HepG2 (cell line): ENCODE measurements at regions not wholly inside any gene's neighbourhood (a gene's known extent, or its start where the extent isn't known, plus 50 kb on each side); places are given as distances from the start of the nearest gene placed in this dataset.

Source experiments
- ATAC-seq: fragments of 200-7000 bp; cut with Tn5 transposase; 3 replicates; pipeline ENCODE4 v1.9.1; 2020; ENCODE audit warnings: mild to moderate bottlenecking, moderate library complexity
- BruUV-seq: library from RNA; stranded (reverse); fragments of 400-500 nt; replicated peaks from 2 replicates; lab custom pipeline; 2021; lab: Mats Ljungman, UMichigan
- CTCF ChIA-PET: fragments of 300-600 bp; formaldehyde crosslinking; extraction: SDS; loops from one replicate; lab custom pipeline; 2021; ENCODE audit warnings: low total read pairs, inconsistent platforms, low intra/inter-chr PET ratio; lab: Yijun Ruan, JAX
- POLR2A ChIA-PET: fragments of 350-600 bp; sonication (Branson Sonifier 250); formaldehyde crosslinking; loops from one replicate; lab custom pipeline; 2020; ENCODE audit warnings: antibody characterized with exemption, inconsistent platforms; lab: Yijun Ruan, JAX
- DNase-seq: peaks from one replicate; pipeline ENCODE4 v3.0.0-alpha.2; 2015; ENCODE audit warnings: low spot score
- FAIRE-seq: peaks from 3 replicates; lab custom pipeline; 2011; peaks lifted over from hg19 to GRCh38; lab: Jason Lieb, UNC
- H2AFZ ChIP-seq: one replicate; pipeline ENCODE4 v1.6.1; 2011; ENCODE audit warnings: low read length, inconsistent platforms
- H3K27ac ChIP-seq: fragments of 300-600 bp; 3 replicates; pipeline ENCODE4 v1.8.0; 2011; ENCODE audit warnings: mixed run types, mild to moderate bottlenecking, mixed read lengths, low read length, inconsistent platforms; ENCODE audit not compliant: insufficient read depth; ENCODE audit errors: extremely low read length
- H3K27me3 ChIP-seq, 2 experiments: fragments of 200-600 bp in 1 of 2; 2 replicates in 1 of 2; 3 replicates in 1 of 2; pipeline versions ENCODE4 v1.6.0 to v1.8.0; 2011; ENCODE audit warnings: low read length in 2 of 2, mild to moderate bottlenecking in 2 of 2, moderate library complexity in 2 of 2, inconsistent platforms in 1 of 2; ENCODE audit not compliant: insufficient read depth in 2 of 2, control insufficient read depth in 1 of 2
- H3K36me3 ChIP-seq, 2 experiments: fragments of 200-600 bp in 1 of 2; replicated peaks in 1 of 2; 2 replicates in 1 of 2; 3 replicates in 1 of 2; pipeline versions ENCODE4 v1.5.1 to v1.8.0; 2011; ENCODE audit warnings: low read length in 2 of 2, inconsistent platforms in 1 of 2; ENCODE audit not compliant: insufficient read depth in 2 of 2, control insufficient read depth in 1 of 2
- H3K4me1 ChIP-seq: 2 replicates; pipeline ENCODE4 v1.5.1; 2012; ENCODE audit warnings: low read length, inconsistent platforms; ENCODE audit not compliant: insufficient read depth
- H3K4me2 ChIP-seq: 2 replicates; pipeline ENCODE4 v1.6.0; 2011; ENCODE audit warnings: low read depth, low read length, inconsistent platforms
- H3K4me3 ChIP-seq, 3 experiments: fragments of 200-600 bp in 1 of 3; sonication (generic), shearing (Covaris generic) in 1 of 3; replicated peaks in 1 of 3; 2 replicates each; pipeline ENCODE4 v1.5.1; 2011 to 2016; ENCODE audit warnings: low read length in 3 of 3, inconsistent platforms in 2 of 3, low read depth in 2 of 3, mild to moderate bottlenecking in 2 of 3, control low read depth in 1 of 3, mixed read lengths in 1 of 3; ENCODE audit not compliant: insufficient read depth in 1 of 3
- H3K79me2 ChIP-seq: one replicate; pipeline ENCODE4 v1.6.1; 2011; ENCODE audit warnings: low read length, inconsistent platforms; ENCODE audit not compliant: insufficient read depth
- H3K9ac ChIP-seq: 2 replicates; pipeline ENCODE4 v1.6.0; 2011; ENCODE audit warnings: mild to moderate bottlenecking, low read depth, low read length, inconsistent platforms; ENCODE audit not compliant: insufficient read depth
- H3K9me3 ChIP-seq: 2 replicates; pipeline ENCODE4 v1.5.1; 2012; ENCODE audit warnings: mild to moderate bottlenecking, low read length
- H4K20me1 ChIP-seq: 2 replicates; pipeline ENCODE4 v1.6.0; 2011; ENCODE audit warnings: inconsistent platforms, mild to moderate bottlenecking, low read length, moderate library complexity; ENCODE audit not compliant: insufficient read depth
- AHDC1 ChIP-seq: sonication (generic); formaldehyde crosslinking; IDR thresholded peaks from 2 replicates; pipeline ENCODE4 v1.5.1; 2020; ENCODE audit warnings: mild to moderate bottlenecking, missing genetic modification reagents, borderline replicate concordance
- FOXM1 ChIP-seq: sonication (generic); formaldehyde crosslinking; IDR thresholded peaks from 2 replicates; pipeline ENCODE4 v1.5.0; 2020; ENCODE audit warnings: missing genetic modification reagents
- NFYB ChIP-seq: sonication (generic); formaldehyde crosslinking; IDR thresholded peaks from 2 replicates; pipeline ENCODE4 v1.4.0; 2020; ENCODE audit warnings: missing genetic modification reagents
- ONECUT2 ChIP-seq: sonication (generic); formaldehyde crosslinking; IDR thresholded peaks from 2 replicates; pipeline ENCODE4 v1.4.0; 2020; ENCODE audit warnings: missing genetic modification reagents
- PATZ1 ChIP-seq: sonication (generic); formaldehyde crosslinking; IDR thresholded peaks from 2 replicates; pipeline ENCODE4 v1.4.0; 2020; ENCODE audit warnings: missing genetic modification reagents
- RELA ChIP-seq: sonication (generic); formaldehyde crosslinking; IDR thresholded peaks from 2 replicates; pipeline ENCODE4 v1.4.0; 2020; ENCODE audit warnings: missing genetic modification reagents
- SOX6 ChIP-seq, 2 experiments: fragments of 450-650 bp in 1 of 2; sonication (generic) in 1 of 2; formaldehyde crosslinking in 1 of 2; IDR thresholded peaks; 2 replicates each; pipeline versions ENCODE4 v1.4.0 to v1.6.1; 2017 to 2020; ENCODE audit warnings: antibody characterized with exemption in 1 of 2, mild to moderate bottlenecking in 1 of 2, missing genetic modification reagents in 1 of 2
- USF2 ChIP-seq, 2 experiments: sonication (generic) in 1 of 2; formaldehyde crosslinking in 1 of 2; IDR thresholded peaks; 2 replicates each; pipeline versions ENCODE4 v1.5.1 to v1.6.1; 2011 to 2020; ENCODE audit warnings: borderline replicate concordance in 1 of 2, low read depth in 1 of 2, low read length in 1 of 2, mild to moderate bottlenecking in 1 of 2, missing genetic modification reagents in 1 of 2, moderate library complexity in 1 of 2
- XBP1 ChIP-seq: sonication (generic); formaldehyde crosslinking; IDR thresholded peaks from 2 replicates; pipeline ENCODE4 v1.5.0; 2020; ENCODE audit warnings: missing genetic modification reagents
- ZNF124 ChIP-seq: sonication (generic); formaldehyde crosslinking; IDR thresholded peaks from 2 replicates; pipeline ENCODE4 v1.4.0; 2020; ENCODE audit warnings: missing genetic modification reagents
- ZNF333 ChIP-seq: sonication (generic); formaldehyde crosslinking; IDR thresholded peaks from 2 replicates; pipeline ENCODE4 v1.4.0; 2020; ENCODE audit warnings: mild to moderate bottlenecking, missing genetic modification reagents, borderline replicate concordance
- ZNF343 ChIP-seq: sonication (generic); formaldehyde crosslinking; IDR thresholded peaks from 2 replicates; pipeline ENCODE4 v1.4.0; 2020; ENCODE audit warnings: mild to moderate bottlenecking, missing genetic modification reagents
- ZNF367 ChIP-seq: sonication (generic); formaldehyde crosslinking; IDR thresholded peaks from 2 replicates; pipeline ENCODE4 v1.4.0; 2020; ENCODE audit warnings: missing genetic modification reagents, borderline replicate concordance
- ZNF501 ChIP-seq: sonication (generic); formaldehyde crosslinking; IDR thresholded peaks from 2 replicates; pipeline ENCODE4 v1.5.1; 2020; ENCODE audit warnings: mild to moderate bottlenecking, moderate library complexity, missing genetic modification reagents
- ZNF740 ChIP-seq: sonication (generic); formaldehyde crosslinking; IDR thresholded peaks from 2 replicates; pipeline ENCODE4 v1.4.0; 2020; ENCODE audit warnings: missing genetic modification reagents
- WGBS: methylation state at CpG from one replicate; pipeline ENCODE4 v1.1.6; 2017; ENCODE audit warnings: low lambda C conversion rate; 5-methylcytosine and 5-hydroxymethylcytosine counted together
- in situ Hi-C: cut with HindIII; loops from 2 replicates; pipeline ENCODE4 v1.10.0; 2017; ENCODE audit warnings: low pct_unique_long_range_greater_than_20kb; ENCODE audit not compliant: extremely low pct_ligation_motif_present
- intact Hi-C: fragments of 100-400 bp; cut with micrococcal nuclease; formaldehyde crosslinking; loops from one replicate; pipeline ENCODE4 v1.10.0; 2022; ENCODE audit not compliant: unreplicated experiment

- no peak overlapping the region for H3K4me2 ChIP-seq
- no peaks in the 10 kb centered on the region for H4K20me1 ChIP-seq
- no peak overlapping the region for H3K27ac ChIP-seq
- H3K36me3 ChIP-seq, result no peaks in the 10 kb centered on the region
- in situ Hi-C loops, result no loop called here
- no peak overlapping the region for H2AFZ ChIP-seq
- H3K79me2 ChIP-seq, result no peaks in the 10 kb centered on the region
- DNase-seq, result no peak
- no peaks in the 10 kb centered on the region for H3K27me3 ChIP-seq
- intact Hi-C loops, result no loop called here
- ChIA-PET POLR2A (no interaction called here), CTCF (no interaction called here)
- 82% methylated on average over 2 of the region's 2 CpGs for WGBS
- TF ChIP-seq FOXM1 (CRISPR knock-in tag) (no peak), ZNF501 (CRISPR knock-in tag) (no peak), NFYB (CRISPR knock-in tag) (no peak), AHDC1 (CRISPR knock-in tag) (no peak), ONECUT2 (CRISPR knock-in tag) (no peak), PATZ1 (CRISPR knock-in tag) (no peak), ZNF343 (CRISPR knock-in tag) (no peak), RELA (CRISPR knock-in tag) (no peak), SOX6 (IDR thresholded peaks at IDR 0.05) (no peak), SOX6 (CRISPR knock-in tag; IDR thresholded peaks at IDR 0.05) (no peak), USF2 (IDR thresholded peaks at IDR 0.05; ENCODE audit: low read depth, low read length) (no peak), USF2 (CRISPR knock-in tag; IDR thresholded peaks at IDR 0.05; ENCODE audit: borderline replicate concordance) (no peak), ZNF740 (CRISPR knock-in tag) (no peak), ZNF124 (CRISPR knock-in tag) (no peak), ZNF367 (no peak), XBP1 (no peak), ZNF333 (CRISPR knock-in tag) (no peak)
- no peak for ATAC-seq
- no peak overlapping the region for H3K4me3 ChIP-seq
- no peak overlapping the region for H3K9ac ChIP-seq
- no peak for FAIRE-seq
- no peaks in the 10 kb centered on the region for H3K4me1 ChIP-seq
- H3K9me3 ChIP-seq, result no peaks in the 10 kb centered on the region
- no TSS peak for BruUV-seq
These were observed 128.4 kb downstream of the SNX18 start for GRCh38 chr5:54645882-54646355.
